NCI-H82 (cell line): ENCODE measurements at regions not wholly inside any gene's neighbourhood (a gene's known extent, or its start where the extent isn't known, plus 50 kb on each side); places are given as distances from the start of the nearest gene placed in this dataset.
"Not testable (repeated sequence)": the region's sequence is repeated elsewhere in the genome, so short reads cannot be mapped to it uniquely, and the experiment has no call there.

ENCODE experiments used
- DNase-seq: peaks from one replicate; lab custom pipeline; 2025; lab: John Stamatoyannopoulos, UW

- DNase-seq: no peak
These were observed 878.7 kb upstream of the SLITRK1 start for GRCh38 chr13:84760956-84761355.

- no peak for DNase-seq
These were observed 866.9 kb upstream of the SLITRK1 start for GRCh38 chr13:84749126-84749525.

- no peak for DNase-seq
These were observed 862.8 kb upstream of the SLITRK1 start for GRCh38 chr13:84745051-84745551.

GRCh38 chr13:84744203-84744602 is 861.9 kb upstream of the SLITRK1 start:
- no peak for DNase-seq

GRCh38 chr13:84741253-84741652 is 859.0 kb upstream of the SLITRK1 start:
- DNase-seq: peak; percentile 15

- no peak for DNase-seq
These were observed 856.7 kb upstream of the SLITRK1 start for GRCh38 chr13:84739021-84739420.

- DNase-seq: no peak
These were observed 855.4 kb upstream of the SLITRK1 start for GRCh38 chr13:84737661-84738060.

- no peak for DNase-seq
These were observed 848.1 kb upstream of the SLITRK1 start for GRCh38 chr13:84730376-84730775.

- DNase-seq: no peak
These were observed 823.9 kb upstream of the SLITRK1 start for GRCh38 chr13:84705982-84706710.

GRCh38 chr13:84702174-84702573 is 819.9 kb upstream of the SLITRK1 start:
- DNase-seq: no peak

GRCh38 chr13:84697591-84697990 is 815.3 kb upstream of the SLITRK1 start:
- DNase-seq: not testable (repeated sequence)

- DNase-seq: no peak
These were observed 804.7 kb upstream of the SLITRK1 start for GRCh38 chr13:84686973-84687372.

- no peak for DNase-seq
These were observed 804.2 kb upstream of the SLITRK1 start for GRCh38 chr13:84686458-84686857.

- no peak for DNase-seq
These were observed 802.5 kb upstream of the SLITRK1 start for GRCh38 chr13:84684804-84685203.

- no peak for DNase-seq
These were observed 801.9 kb upstream of the SLITRK1 start for GRCh38 chr13:84684048-84684662.

- DNase-seq: no peak
These were observed 801.2 kb upstream of the SLITRK1 start for GRCh38 chr13:84683448-84683847.

GRCh38 chr13:84677836-84678235 is 795.6 kb upstream of the SLITRK1 start:
- DNase-seq: no peak

- DNase-seq: no peak
These were observed 790.3 kb upstream of the SLITRK1 start for GRCh38 chr13:84672616-84673015.

- DNase-seq: no peak
These were observed 788.0 kb upstream of the SLITRK1 start for GRCh38 chr13:84670245-84670644.

- DNase-seq: no peak
These were observed 786.4 kb upstream of the SLITRK1 start for GRCh38 chr13:84668637-84669036.

- DNase-seq: no peak
These were observed 780.2 kb upstream of the SLITRK1 start for GRCh38 chr13:84662491-84662890.

GRCh38 chr13:84661718-84662117 is 779.4 kb upstream of the SLITRK1 start:
- no peak for DNase-seq

GRCh38 chr13:84659359-84659661 is 777.0 kb upstream of the SLITRK1 start:
- DNase-seq: no peak
